ENCODE measurements at regions not wholly inside any gene's neighbourhood (a gene's known extent, or its start where the extent isn't known, plus 50 kb on each side); places are given as distances from the start of the nearest gene placed in this dataset.

DNA sequence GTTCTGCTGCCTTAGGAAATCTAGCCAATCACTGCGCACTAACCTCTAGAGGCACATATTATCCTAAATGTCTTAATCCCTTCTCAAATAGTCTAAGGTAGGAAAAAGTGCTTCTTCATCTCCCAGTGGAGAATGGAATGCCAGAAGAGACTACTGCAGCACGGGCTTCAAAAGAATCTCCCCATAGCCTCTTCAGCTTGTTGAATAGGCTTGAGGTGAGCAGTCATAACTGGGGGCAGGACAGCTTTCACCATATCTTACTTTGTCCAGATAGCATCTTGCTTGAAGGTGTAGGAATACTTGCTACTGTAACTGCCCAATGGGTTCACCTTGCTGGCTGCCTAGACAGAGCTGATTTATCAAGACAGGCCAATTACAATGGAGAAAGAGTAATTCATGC lies 88.8 kb downstream of the MBL2 start:
- H3K27me3 ChIP-seq (ENCODE audit: insufficient read depth, low read length): no peaks in the 10 kb centered on the region
- H4K20me1 ChIP-seq (ENCODE audit: insufficient read depth): no peaks in the 10 kb centered on the region
- ChIA-PET RAD21 (ENCODE audit: low non-redundant PET in 1 of 2, low total read pairs in 2 of 2, uncharacterized antibody in 2 of 2, unreplicated experiment in 2 of 2) (no interaction called here), POLR2A (no interaction called here), CTCF (no interaction called here)
- H3K4me1 ChIP-seq (ENCODE audit: control insufficient read depth in 1 of 2, insufficient read depth in 2 of 2, low read length in 2 of 2): peaks cover 7 to 15% of the 10 kb centered on the region in 2 experiments
- no peak overlapping the region for H2AFZ ChIP-seq (ENCODE audit: low read depth, low read length, poor library complexity, severe bottlenecking)
- no TSS peak for BruUV-seq (replicated peaks)
- no peak overlapping the region for H3K27ac ChIP-seq (ENCODE audit: low read depth, low read length)
- H3K79me2 ChIP-seq (ENCODE audit: insufficient read depth, low read length): no peaks in the 10 kb centered on the region
- H3K4me2 ChIP-seq (ENCODE audit: low read length): no peak overlapping the region
- H3K9ac ChIP-seq (ENCODE audit: low read length): no peak overlapping the region
- H3K4me3 ChIP-seq (replicated peaks in 1 of 2; ENCODE audit: low read depth in 1 of 2, low read length in 2 of 2): no peak overlapping the region
- intact Hi-C loops (cut with micrococcal nuclease): no loop called here
- ATAC-seq (no peak), DNase-seq (ENCODE audit: low read depth, low spot score) (no peak)
- H3K9me2 ChIP-seq (ENCODE audit: insufficient read depth): no peaks in the 10 kb centered on the region
- no peaks in the 10 kb centered on the region for H3K36me3 ChIP-seq (ENCODE audit: control insufficient read depth in 1 of 2, insufficient read depth in 2 of 2, low read length in 2 of 2)
- no peaks in the 10 kb centered on the region for H3K9me3 ChIP-seq (ENCODE audit: control insufficient read depth in 1 of 2, insufficient read depth in 1 of 2, low read depth in 1 of 2, low read length in 2 of 2)
- TF ChIP-seq, protein P1, sequence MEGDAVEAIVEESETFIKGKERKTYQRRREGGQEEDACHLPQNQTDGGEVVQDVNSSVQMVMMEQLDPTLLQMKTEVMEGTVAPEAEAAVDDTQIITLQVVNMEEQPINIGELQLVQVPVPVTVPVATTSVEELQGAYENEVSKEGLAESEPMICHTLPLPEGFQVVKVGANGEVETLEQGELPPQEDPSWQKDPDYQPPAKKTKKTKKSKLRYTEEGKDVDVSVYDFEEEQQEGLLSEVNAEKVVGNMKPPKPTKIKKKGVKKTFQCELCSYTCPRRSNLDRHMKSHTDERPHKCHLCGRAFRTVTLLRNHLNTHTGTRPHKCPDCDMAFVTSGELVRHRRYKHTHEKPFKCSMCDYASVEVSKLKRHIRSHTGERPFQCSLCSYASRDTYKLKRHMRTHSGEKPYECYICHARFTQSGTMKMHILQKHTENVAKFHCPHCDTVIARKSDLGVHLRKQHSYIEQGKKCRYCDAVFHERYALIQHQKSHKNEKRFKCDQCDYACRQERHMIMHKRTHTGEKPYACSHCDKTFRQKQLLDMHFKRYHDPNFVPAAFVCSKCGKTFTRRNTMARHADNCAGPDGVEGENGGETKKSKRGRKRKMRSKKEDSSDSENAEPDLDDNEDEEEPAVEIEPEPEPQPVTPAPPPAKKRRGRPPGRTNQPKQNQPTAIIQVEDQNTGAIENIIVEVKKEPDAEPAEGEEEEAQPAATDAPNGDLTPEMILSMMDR (IDR thresholded peaks at IDR 0.05 in 2 of 3, conservative IDR thresholded peaks at IDR 0.05 in 1 of 3; ENCODE audit: borderline replicate concordance in 1 of 3, insufficient read depth in 1 of 3, low read depth in 2 of 3, low read length in 2 of 3): no peak
- TF ChIP-seq YY1 (IDR thresholded peaks at IDR 0.05; ENCODE audit: extremely low read depth, insufficient replicate concordance, low read depth, low read length) (no peak), RAD21 (IDR thresholded peaks at IDR 0.05; ENCODE audit: low read depth) (no peak), TCF7L2 (IDR thresholded peaks at IDR 0.05; ENCODE audit: borderline replicate concordance, extremely low read depth, insufficient read depth, insufficient read length) (no peak), SRF (IDR thresholded peaks at IDR 0.05; ENCODE audit: low read depth) (no peak), FOSL1 (IDR thresholded peaks at IDR 0.05; ENCODE audit: low read depth) (no peak), EZH2 (IDR thresholded peaks at IDR 0.05) (no peak), SIN3A (IDR thresholded peaks at IDR 0.05; ENCODE audit: low read depth) (no peak), CBX3 (IDR thresholded peaks at IDR 0.05; ENCODE audit: low read depth) (no peak), POLR2A (IDR thresholded peaks at IDR 0.05; ENCODE audit: borderline replicate concordance, extremely low read depth, insufficient read depth, insufficient read length) (no peak), POLR2AphosphoS5 (IDR thresholded peaks at IDR 0.05; ENCODE audit: low read depth, low read length) (no peak), SP1 (IDR thresholded peaks at IDR 0.05; ENCODE audit: low read depth) (no peak)
- TF ChIP-seq, protein P2, sequence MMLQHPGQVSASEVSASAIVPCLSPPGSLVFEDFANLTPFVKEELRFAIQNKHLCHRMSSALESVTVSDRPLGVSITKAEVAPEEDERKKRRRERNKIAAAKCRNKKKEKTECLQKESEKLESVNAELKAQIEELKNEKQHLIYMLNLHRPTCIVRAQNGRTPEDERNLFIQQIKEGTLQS (IDR thresholded peaks at IDR 0.05): no peak
- TF ChIP-seq, protein P3, sequence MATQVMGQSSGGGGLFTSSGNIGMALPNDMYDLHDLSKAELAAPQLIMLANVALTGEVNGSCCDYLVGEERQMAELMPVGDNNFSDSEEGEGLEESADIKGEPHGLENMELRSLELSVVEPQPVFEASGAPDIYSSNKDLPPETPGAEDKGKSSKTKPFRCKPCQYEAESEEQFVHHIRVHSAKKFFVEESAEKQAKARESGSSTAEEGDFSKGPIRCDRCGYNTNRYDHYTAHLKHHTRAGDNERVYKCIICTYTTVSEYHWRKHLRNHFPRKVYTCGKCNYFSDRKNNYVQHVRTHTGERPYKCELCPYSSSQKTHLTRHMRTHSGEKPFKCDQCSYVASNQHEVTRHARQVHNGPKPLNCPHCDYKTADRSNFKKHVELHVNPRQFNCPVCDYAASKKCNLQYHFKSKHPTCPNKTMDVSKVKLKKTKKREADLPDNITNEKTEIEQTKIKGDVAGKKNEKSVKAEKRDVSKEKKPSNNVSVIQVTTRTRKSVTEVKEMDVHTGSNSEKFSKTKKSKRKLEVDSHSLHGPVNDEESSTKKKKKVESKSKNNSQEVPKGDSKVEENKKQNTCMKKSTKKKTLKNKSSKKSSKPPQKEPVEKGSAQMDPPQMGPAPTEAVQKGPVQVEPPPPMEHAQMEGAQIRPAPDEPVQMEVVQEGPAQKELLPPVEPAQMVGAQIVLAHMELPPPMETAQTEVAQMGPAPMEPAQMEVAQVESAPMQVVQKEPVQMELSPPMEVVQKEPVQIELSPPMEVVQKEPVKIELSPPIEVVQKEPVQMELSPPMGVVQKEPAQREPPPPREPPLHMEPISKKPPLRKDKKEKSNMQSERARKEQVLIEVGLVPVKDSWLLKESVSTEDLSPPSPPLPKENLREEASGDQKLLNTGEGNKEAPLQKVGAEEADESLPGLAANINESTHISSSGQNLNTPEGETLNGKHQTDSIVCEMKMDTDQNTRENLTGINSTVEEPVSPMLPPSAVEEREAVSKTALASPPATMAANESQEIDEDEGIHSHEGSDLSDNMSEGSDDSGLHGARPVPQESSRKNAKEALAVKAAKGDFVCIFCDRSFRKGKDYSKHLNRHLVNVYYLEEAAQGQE (IDR thresholded peaks at IDR 0.05; ENCODE audit: low read depth): no peak
- TF ChIP-seq, protein P4, sequence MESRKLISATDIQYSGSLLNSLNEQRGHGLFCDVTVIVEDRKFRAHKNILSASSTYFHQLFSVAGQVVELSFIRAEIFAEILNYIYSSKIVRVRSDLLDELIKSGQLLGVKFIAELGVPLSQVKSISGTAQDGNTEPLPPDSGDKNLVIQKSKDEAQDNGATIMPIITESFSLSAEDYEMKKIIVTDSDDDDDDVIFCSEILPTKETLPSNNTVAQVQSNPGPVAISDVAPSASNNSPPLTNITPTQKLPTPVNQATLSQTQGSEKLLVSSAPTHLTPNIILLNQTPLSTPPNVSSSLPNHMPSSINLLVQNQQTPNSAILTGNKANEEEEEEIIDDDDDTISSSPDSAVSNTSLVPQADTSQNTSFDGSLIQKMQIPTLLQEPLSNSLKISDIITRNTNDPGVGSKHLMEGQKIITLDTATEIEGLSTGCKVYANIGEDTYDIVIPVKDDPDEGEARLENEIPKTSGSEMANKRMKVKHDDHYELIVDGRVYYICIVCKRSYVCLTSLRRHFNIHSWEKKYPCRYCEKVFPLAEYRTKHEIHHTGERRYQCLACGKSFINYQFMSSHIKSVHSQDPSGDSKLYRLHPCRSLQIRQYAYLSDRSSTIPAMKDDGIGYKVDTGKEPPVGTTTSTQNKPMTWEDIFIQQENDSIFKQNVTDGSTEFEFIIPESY (IDR thresholded peaks at IDR 0.05; ENCODE audit: extremely low read depth, insufficient replicate concordance, low read length): no peak

All from HCT116 (cell line).